ENCODE measurements at regions not wholly inside any gene's neighbourhood (a gene's known extent, or its start where the extent isn't known, plus 50 kb on each side); places are given as distances from the start of the nearest gene placed in this dataset.

GRCh38 chr2:183291436-183291835 is 167.2 kb downstream of the NUP35 start:
- DNase-seq, result no peak

GRCh38 chr2:183292028-183292427 is 167.8 kb downstream of the NUP35 start:
- DNase-seq, result no peak

DNA sequence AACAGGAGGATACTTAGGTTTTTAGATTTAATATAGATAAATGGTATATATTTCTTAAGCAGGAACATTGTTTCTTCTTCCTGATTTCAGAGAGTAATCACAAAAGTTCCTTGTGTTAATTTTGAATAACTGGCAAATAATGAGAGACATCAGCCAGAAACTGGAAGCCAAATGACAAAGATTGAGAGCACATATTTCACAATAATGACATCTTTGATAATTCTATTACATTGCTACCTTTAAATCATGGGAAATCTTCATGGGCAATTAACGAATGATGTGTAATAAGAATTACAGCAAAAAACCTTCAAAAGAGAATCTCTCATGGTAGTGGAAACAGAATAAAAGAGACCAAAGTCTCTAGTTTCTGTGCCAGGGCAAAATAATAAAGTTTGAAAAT is 215.1 kb downstream of the NUP35 start:
- no peak for DNase-seq

- DNase-seq, result no peak
Measured at GRCh38 chr2:183341057-183341456, 216.8 kb downstream of the NUP35 start.

- no peak for DNase-seq
Measured at GRCh38 chr2:183347969-183348368, 223.7 kb downstream of the NUP35 start.

- no peak for DNase-seq
Measured at GRCh38 chr2:183348492-183348891, 224.2 kb downstream of the NUP35 start.

- DNase-seq, result no peak
Measured at GRCh38 chr2:183349091-183349490, 224.8 kb downstream of the NUP35 start.

GRCh38 chr2:183359867-183360266 is 235.6 kb downstream of the NUP35 start:
- DNase-seq, result no peak

DNA sequence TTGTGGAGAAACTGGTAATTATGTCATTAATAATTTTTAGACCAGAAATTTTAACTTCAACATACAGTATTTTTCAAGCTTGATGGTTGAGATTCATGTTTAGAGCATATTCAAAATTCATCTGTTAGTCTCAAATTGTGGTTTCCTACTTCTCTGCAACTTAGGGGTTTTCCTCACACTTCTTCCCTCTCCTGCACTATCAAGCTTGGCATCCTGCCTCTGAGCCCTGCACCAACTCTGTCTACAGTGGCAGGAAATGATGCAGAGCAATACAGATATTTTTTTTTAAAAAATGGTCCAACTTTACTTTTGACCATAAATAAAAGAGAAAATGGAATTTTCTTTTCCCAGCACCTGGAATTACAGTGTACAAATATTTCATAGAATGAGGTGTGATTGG is 247.3 kb downstream of the NUP35 start:
- DNase-seq, result no peak

- no peak for DNase-seq
Measured at GRCh38 chr2:183375821-183376220, 251.6 kb downstream of the NUP35 start.

- DNase-seq, result no peak
Measured at GRCh38 chr2:183383854-183384253, 259.6 kb downstream of the NUP35 start.

DNA sequence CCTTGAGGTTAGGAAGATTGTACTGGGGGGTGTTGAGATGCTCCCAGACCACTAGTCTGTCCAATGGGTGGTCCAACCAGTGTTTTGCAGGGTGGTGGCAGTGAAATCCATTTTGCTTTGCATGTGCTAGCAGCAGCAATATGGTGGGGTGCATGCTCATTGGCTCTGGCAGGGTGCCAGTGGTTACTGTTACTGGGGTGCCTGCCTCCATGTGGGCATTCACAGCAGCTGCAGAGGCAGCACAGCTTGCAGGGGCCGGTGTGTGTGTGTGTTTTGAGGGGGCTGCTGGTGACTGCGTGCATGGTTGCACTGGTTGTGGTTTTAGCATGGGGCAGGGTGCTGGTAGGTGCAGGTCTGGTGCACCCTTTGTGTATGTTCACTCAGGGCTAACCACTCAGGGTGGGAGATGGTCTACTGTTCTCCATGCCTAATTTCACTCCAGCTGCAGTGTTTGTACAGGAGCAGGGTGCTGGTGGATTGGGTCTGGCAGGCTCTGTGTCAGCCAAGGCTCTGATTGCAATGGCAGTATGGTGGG is 265.4 kb downstream of the NUP35 start:
- no peak for DNase-seq

GRCh38 chr2:183390109-183390508 is 265.9 kb downstream of the NUP35 start:
- DNase-seq, result no peak

DNA sequence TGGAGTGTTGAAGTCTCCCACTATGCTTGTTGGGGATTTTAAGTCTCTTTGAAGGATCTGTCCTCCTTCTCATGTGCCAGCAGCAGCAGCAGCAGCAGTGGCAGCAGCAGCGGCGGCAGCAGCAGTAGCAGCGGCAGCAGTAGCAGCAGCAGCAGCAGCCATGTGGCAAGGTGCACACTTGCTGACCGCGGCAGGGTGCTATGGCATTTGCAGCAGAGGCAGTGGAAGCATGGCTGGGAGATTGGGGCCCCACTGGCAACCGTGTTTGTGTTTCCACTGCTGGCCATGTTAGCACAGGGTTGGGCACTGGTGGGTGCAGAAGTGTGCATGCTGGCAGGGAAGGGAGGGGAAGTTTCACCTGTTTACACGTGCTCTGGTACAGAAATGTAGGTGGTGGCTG is 280.1 kb downstream of the NUP35 start:
- no peak for DNase-seq

- DNase-seq, result no peak
Measured at GRCh38 chr2:183408562-183408961, 284.3 kb downstream of the NUP35 start.

- DNase-seq, result no peak
Measured at GRCh38 chr2:183409662-183410061, 285.4 kb downstream of the NUP35 start.

GRCh38 chr2:183416753-183417152 is 292.5 kb downstream of the NUP35 start:
- no peak for DNase-seq

GRCh38 chr2:183426825-183427224 is 302.6 kb downstream of the NUP35 start:
- no peak for DNase-seq

DNA sequence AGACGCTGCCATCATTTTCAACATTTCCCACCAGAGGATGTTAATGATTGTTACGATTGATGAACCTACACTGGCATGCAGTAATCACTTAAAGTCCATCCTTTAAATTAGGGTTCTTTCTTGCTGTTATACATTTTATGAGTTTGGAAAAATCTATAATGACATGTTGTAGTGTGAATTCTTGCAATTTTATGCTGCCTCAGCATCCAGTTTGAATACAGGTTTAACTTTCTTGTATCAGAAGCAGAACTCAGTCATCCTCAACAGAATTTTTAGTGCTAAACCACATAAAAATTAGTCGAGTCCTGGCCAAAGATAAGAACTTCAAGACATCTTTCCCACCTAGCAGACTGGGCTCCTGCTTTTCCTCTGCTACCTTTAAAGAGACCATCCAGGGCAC is 303.3 kb downstream of the NUP35 start:
- DNase-seq, result no peak

DNA sequence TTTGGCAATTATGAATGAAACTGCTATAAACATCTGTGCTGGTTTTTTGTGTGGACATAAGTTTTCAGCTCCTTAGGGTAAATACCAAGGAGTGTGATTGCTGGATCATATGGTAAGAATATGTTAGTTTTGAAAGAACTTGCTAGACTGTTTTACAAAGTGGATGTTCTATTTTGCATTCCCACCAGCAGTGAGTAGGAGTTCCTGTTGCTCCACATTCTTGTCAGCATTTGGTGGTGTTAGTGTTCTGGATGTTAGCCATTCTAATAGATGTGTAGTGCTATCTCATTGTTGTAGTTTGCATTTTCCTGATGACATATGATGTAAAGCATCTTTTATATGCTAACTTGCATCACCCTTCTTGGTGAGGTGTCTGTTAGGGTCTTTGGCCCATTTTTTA is 304.6 kb downstream of the NUP35 start:
- no peak for DNase-seq

GRCh38 chr2:183438541-183438940 is 314.3 kb downstream of the NUP35 start:
- DNase-seq, result no peak

GRCh38 chr2:183455056-183455455 is 330.8 kb downstream of the NUP35 start:
- no peak for DNase-seq

DNA sequence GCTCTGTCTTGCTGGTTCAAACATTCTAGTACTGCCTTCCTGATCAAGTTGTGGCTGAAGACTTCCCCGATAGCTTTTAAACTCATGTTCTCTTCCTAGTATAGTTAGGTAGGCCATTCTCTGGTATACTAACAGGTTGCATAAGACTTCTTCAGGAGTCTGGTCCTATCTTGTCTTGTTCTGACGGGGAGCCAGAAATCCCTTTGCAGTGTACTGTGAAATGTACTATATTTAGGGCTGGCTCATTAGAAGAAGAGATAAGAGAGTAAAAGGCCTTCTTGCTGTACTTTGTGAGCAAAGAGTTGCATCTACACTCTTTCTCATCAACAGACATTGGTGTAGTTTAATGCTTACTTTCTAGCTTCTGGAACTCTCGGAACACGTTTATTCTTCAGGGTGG is 331.9 kb downstream of the NUP35 start:
- DNase-seq, result no peak

DNA sequence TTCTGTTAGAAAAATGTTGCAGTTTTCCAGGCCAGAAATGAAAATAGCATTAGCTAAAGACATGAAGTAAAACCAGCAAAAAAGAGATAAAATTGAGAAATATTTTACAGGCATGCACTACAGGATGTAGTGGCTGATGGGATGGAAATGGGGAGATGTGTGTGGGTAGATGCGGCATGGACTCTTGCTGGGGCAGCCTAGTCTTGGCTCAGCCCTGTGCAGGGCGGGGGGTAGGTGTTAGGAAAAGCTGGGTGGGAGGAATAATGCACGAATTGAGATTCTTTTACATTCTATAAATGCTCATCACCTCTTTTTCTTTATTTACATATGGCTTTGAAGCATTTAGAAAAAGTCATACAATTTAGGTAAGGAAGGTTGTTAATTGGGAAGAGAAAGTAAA is 334.2 kb downstream of the NUP35 start:
- no peak for DNase-seq

DNA sequence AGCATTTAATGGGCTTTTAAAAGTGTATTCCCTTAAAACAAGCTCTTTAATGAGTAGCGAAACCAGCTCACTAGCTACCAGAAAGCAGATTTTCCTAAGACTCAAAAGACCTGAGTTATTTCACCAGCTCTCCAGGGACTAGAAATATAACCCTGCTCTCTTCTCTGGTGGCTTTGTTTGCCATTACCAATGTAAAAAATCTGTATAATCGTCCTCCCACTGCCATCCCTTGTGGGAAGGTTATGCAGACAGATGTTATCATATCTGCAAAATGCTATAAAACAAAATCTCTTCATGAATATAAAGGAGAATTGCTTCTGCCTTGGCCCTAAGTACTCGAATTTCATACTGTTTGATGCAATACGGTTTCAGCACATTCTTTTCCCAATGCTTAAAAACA is 335.2 kb downstream of the NUP35 start:
- DNase-seq, result no peak

DNA sequence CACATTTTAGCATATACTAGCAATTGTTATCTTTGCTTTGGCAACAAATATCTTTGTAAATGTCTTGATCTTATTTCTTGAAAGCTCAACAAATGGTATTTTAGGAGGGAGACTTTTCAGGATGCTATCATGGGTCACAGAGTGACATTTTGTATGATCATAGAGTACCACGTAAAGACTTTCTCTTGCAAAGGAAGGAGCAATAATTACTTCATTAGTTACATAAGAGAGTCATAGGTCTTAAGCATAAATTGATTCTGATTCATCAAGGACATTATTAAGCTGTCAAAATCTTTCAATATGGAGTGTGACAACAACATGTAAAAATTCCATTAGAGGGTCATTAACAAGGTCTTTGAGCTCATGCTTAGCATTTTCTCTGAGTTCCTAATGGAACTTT is 339.6 kb downstream of the NUP35 start:
- DNase-seq, result no peak
